IMR-90 (cell line): ENCODE measurements at regions not wholly inside any gene's neighbourhood (a gene's known extent, or its start where the extent isn't known, plus 50 kb on each side); places are given as distances from the start of the nearest gene placed in this dataset.

Experiments
- ATAC-seq: fragments of 200-7000 bp; cut with Tn5 transposase; 2 replicates; pipeline ENCODE4 v1.9.1; 2020; ENCODE audit warnings: low read depth, mild to moderate bottlenecking, moderate library complexity
- BruUV-seq: library from RNA; stranded (reverse); fragments of 400-500 nt; replicated peaks from 2 replicates; lab custom pipeline; 2021; lab: Mats Ljungman, UMichigan
- CTCF ChIA-PET: fragments of 300-600 bp; formaldehyde crosslinking; extraction: SDS; loops from one replicate; lab custom pipeline; 2021; ENCODE audit warnings: antibody characterized with exemption; lab: Yijun Ruan, JAX
- POLR2A ChIA-PET: fragments of 300-600 bp; sonication (Branson Sonifier 250); formaldehyde crosslinking; loops from one replicate; lab custom pipeline; 2022; ENCODE audit warnings: antibody characterized with exemption; ENCODE audit not compliant: unreplicated experiment; lab: Charles Lee
- DNase-seq: peaks from one replicate; pipeline ENCODE4 v3.0.0; 2013
- H2AFZ ChIP-seq: replicated peaks from 2 replicates; pipeline ENCODE3; 2013; ENCODE audit warnings: low read length, mild to moderate bottlenecking; ENCODE audit not compliant: poor library complexity
- H2AK5ac ChIP-seq: 2 replicates; pipeline ENCODE4 v1.6.1; 2013; ENCODE audit warnings: low read depth, low read length, inconsistent platforms
- H2AK9ac ChIP-seq: replicated peaks from 2 replicates; pipeline ENCODE3; 2013; ENCODE audit warnings: mild to moderate bottlenecking, low read depth, low read length, moderate library complexity; ENCODE audit not compliant: poor library complexity
- H2BK120ac ChIP-seq: 2 replicates; pipeline ENCODE4 v1.6.1; 2013; ENCODE audit warnings: low read depth, low read length, inconsistent platforms
- H2BK15ac ChIP-seq: 3 replicates; pipeline ENCODE4 v1.6.1; 2013; ENCODE audit warnings: low read depth, low read length, inconsistent platforms
- H2BK20ac ChIP-seq: 2 replicates; pipeline ENCODE4 v1.6.1; 2013; ENCODE audit warnings: low read depth, mild to moderate bottlenecking, inconsistent platforms, low read length, moderate library complexity
- H2BK5ac ChIP-seq: 2 replicates; pipeline ENCODE4 v1.6.1; 2013; ENCODE audit warnings: mild to moderate bottlenecking, low read depth, low read length, inconsistent platforms; ENCODE audit not compliant: poor library complexity, severe bottlenecking
- H3K14ac ChIP-seq: replicated peaks from 2 replicates; pipeline ENCODE4 v1.6.1; 2013; ENCODE audit warnings: low read depth, low read length, inconsistent platforms
- H3K18ac ChIP-seq: 2 replicates; pipeline ENCODE4 v1.6.1; 2013; ENCODE audit warnings: low read depth, low read length, control low read depth
- H3K23ac ChIP-seq: 2 replicates; pipeline ENCODE4 v1.6.1; 2013; ENCODE audit warnings: low read depth, low read length, inconsistent platforms
- H3K27ac ChIP-seq: 2 replicates; pipeline ENCODE4 v1.5.1; 2013; ENCODE audit warnings: mild to moderate bottlenecking, control low read depth, low read length; ENCODE audit not compliant: insufficient read depth
- H3K27me3 ChIP-seq: 2 replicates; pipeline ENCODE4 v1.6.1; 2013; ENCODE audit warnings: low read length; ENCODE audit not compliant: control insufficient read depth, insufficient read depth
- H3K36me3 ChIP-seq: 2 replicates; pipeline ENCODE4 v1.6.1; 2013; ENCODE audit warnings: low read length, mixed read lengths; ENCODE audit not compliant: control insufficient read depth, insufficient read depth
- H3K4ac ChIP-seq: 2 replicates; pipeline ENCODE4 v1.6.1; 2013; ENCODE audit warnings: low read depth, low read length, inconsistent platforms
- H3K4me1 ChIP-seq: 2 replicates; pipeline ENCODE4 v1.6.1; 2013; ENCODE audit warnings: low read length, mixed read lengths; ENCODE audit not compliant: control insufficient read depth, insufficient read depth
- H3K4me2 ChIP-seq: 2 replicates; pipeline ENCODE4 v1.6.1; 2013; ENCODE audit warnings: low read depth, mild to moderate bottlenecking, control low read depth, low read length, moderate library complexity
- H3K4me3 ChIP-seq: 2 replicates; pipeline ENCODE4 v1.5.1; 2013; ENCODE audit warnings: low read depth, mild to moderate bottlenecking, control low read depth, low read length, moderate library complexity; ENCODE audit not compliant: insufficient read depth
- H3K56ac ChIP-seq: 2 replicates; pipeline ENCODE4 v1.6.1; 2013; ENCODE audit warnings: low read length, inconsistent platforms; ENCODE audit not compliant: insufficient read depth; ENCODE audit errors: extremely low read depth
- H3K79me1 ChIP-seq, 2 experiments: 2 replicates each; pipeline ENCODE4 v1.6.1; 2013; ENCODE audit warnings: low read length in 2 of 2, inconsistent platforms in 1 of 2, low read depth in 1 of 2
- H3K9ac ChIP-seq: 2 replicates; pipeline ENCODE4 v1.6.1; 2013; ENCODE audit warnings: low read depth, low read length, control low read depth
- H3K9me1 ChIP-seq: 2 replicates; pipeline ENCODE4 v1.6.1; 2013; ENCODE audit warnings: low read length, inconsistent platforms; ENCODE audit not compliant: insufficient read depth
- H3K9me3 ChIP-seq: 2 replicates; pipeline ENCODE4 v1.6.1; 2013; ENCODE audit warnings: low read length; ENCODE audit not compliant: control insufficient read depth, insufficient read depth
- H4K20me1 ChIP-seq: 2 replicates; pipeline ENCODE4 v1.6.1; 2013; ENCODE audit warnings: low read length, inconsistent platforms; ENCODE audit not compliant: insufficient read depth
- H4K5ac ChIP-seq: 2 replicates; pipeline ENCODE4 v1.6.1; 2013; ENCODE audit warnings: mild to moderate bottlenecking, low read depth, low read length, control low read depth
- H4K8ac ChIP-seq, 2 experiments: 2 replicates each; pipeline ENCODE4 v1.6.1; 2013; ENCODE audit warnings: low read depth in 2 of 2, low read length in 2 of 2, control low read depth in 1 of 2, inconsistent platforms in 1 of 2
- H4K91ac ChIP-seq: 2 replicates; pipeline ENCODE4 v1.6.1; 2013; ENCODE audit warnings: low read depth, low read length, inconsistent platforms; ENCODE audit not compliant: insufficient read depth
- CEBPB ChIP-seq: IDR thresholded peaks from 2 replicates; pipeline ENCODE4 v1.6.1; 2012; ENCODE audit warnings: low read depth, low read length, improper control_type of control experiment
- WGBS, 2 experiments: methylation state at CpG; one replicate each; pipeline versions ENCODE4 v1.1.5 to v1.1.7; 2013; ENCODE audit warnings: missing lambda C conversion rate in 2 of 2; ENCODE audit not compliant: insufficient read length in 1 of 2; ENCODE audit errors: extremely low coverage in 2 of 2; 5-methylcytosine and 5-hydroxymethylcytosine counted together
- dilution Hi-C: fragments of 300-500 bp; cut with HindIII; formaldehyde crosslinking; loops from one replicate; pipeline ENCODE4 v1.14.3; 2018; ENCODE audit warnings: low sequenced_read_pairs; ENCODE audit not compliant: unreplicated experiment
- in situ Hi-C: fragments of 300-500 bp; cut with MboI; formaldehyde crosslinking; loops from 3 replicates; pipeline ENCODE4 v1.14.3; 2019; ENCODE audit warnings: low sequenced_read_pairs, inconsistent platforms, mixed read lengths
- intact Hi-C: fragments of 100-400 bp; cut with micrococcal nuclease; formaldehyde crosslinking; loops from 2 replicates; pipeline ENCODE4 v1.10.0; 2022
- TF ChIP-seq, protein P1 (sequence below): fragments of 150-350 bp; IDR thresholded peaks from 2 replicates; pipeline ENCODE4 v1.6.1; 2016; ENCODE audit warnings: low read depth, mild to moderate bottlenecking, low read length, moderate library complexity, borderline replicate concordance

DNA sequence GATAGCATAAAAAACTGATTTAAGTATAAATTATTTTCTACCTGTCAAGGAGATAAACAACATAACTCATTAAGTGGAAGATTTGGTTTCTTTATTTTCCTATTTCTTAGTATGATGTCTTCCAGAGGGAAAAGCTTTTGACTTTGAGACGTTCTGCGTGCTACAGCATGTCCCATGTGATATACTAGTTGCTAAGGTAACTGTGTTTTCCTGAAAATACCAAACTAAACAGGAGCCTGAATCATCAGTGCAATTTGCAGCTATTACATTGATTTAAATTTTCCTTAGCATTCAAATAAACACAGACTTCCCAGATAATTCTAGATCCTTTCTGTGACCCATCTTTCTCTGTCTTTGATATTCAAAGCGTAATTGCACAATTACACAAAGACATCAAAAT lies 117.7 kb upstream of the P2RY1 start:
- no peak overlapping the region for H3K27ac ChIP-seq
- H3K27me3 ChIP-seq = no peaks in the 10 kb centered on the region
- H2BK120ac ChIP-seq = no peak overlapping the region
- in situ Hi-C loops (no loop called here), intact Hi-C loops (no loop called here), dilution Hi-C loops (no loop called here)
- H3K79me1 ChIP-seq = no peaks in the 10 kb centered on the region
- H3K56ac ChIP-seq = no peak overlapping the region
- no peak overlapping the region for H3K23ac ChIP-seq
- CTCF ChIA-PET = no interaction called here
- H3K14ac ChIP-seq = no peak overlapping the region
- DNase-seq (no peak), ATAC-seq (no peak)
- H4K8ac ChIP-seq = no peak overlapping the region
- no peak overlapping the region for H2BK15ac ChIP-seq
- H2BK20ac ChIP-seq = no peak overlapping the region
- no peaks in the 10 kb centered on the region for H4K20me1 ChIP-seq
- H3K9me1 ChIP-seq = no peaks in the 10 kb centered on the region
- no peak overlapping the region for H2BK5ac ChIP-seq
- H4K91ac ChIP-seq = no peak overlapping the region
- no peak overlapping the region for H3K18ac ChIP-seq
- H3K4me3 ChIP-seq = no peak overlapping the region
- no peak overlapping the region for H3K4me2 ChIP-seq
- no peaks in the 10 kb centered on the region for H3K9me3 ChIP-seq
- H3K4ac ChIP-seq = no peak overlapping the region
- BruUV-seq = no TSS peak
- TF ChIP-seq, protein P1, sequence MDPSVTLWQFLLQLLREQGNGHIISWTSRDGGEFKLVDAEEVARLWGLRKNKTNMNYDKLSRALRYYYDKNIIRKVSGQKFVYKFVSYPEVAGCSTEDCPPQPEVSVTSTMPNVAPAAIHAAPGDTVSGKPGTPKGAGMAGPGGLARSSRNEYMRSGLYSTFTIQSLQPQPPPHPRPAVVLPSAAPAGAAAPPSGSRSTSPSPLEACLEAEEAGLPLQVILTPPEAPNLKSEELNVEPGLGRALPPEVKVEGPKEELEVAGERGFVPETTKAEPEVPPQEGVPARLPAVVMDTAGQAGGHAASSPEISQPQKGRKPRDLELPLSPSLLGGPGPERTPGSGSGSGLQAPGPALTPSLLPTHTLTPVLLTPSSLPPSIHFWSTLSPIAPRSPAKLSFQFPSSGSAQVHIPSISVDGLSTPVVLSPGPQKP = no peak
- TF ChIP-seq CEBPB = no peak
- H2AFZ ChIP-seq = no peak overlapping the region
- H4K5ac ChIP-seq = no peak overlapping the region
- no peaks in the 10 kb centered on the region for H3K36me3 ChIP-seq
- no peak overlapping the region for H2AK9ac ChIP-seq
- no peak overlapping the region for H3K9ac ChIP-seq
- H3K4me1 ChIP-seq = no peaks in the 10 kb centered on the region
- WGBS, 2 experiments = no CpG with 5 or more reads among the region's 3 CpGs
- POLR2A ChIA-PET = no interaction called here
- H2AK5ac ChIP-seq = no peak overlapping the region
